Endothelial cell of umbilical vein (primary cell): ENCODE measurements at regions not wholly inside any gene's neighbourhood (a gene's known extent, or its start where the extent isn't known, plus 50 kb on each side); places are given as distances from the start of the nearest gene placed in this dataset.

Source experiments
- BruUV-seq: library from RNA; stranded (reverse); fragments of 400-500 nt; replicated peaks from 2 replicates; lab custom pipeline; 2021; lab: Mats Ljungman, UMichigan
- CTCF ChIA-PET: fragments of 300-600, 350-600 bp; sonication (Branson Sonifier 250); formaldehyde crosslinking; loops from one replicate; lab custom pipeline; 2021; ENCODE audit warnings: antibody characterized with exemption, inconsistent platforms; lab: Charles Lee
- POLR2A ChIA-PET: fragments of 300-600, 350-600 bp; sonication (Branson Sonifier 250); formaldehyde crosslinking; loops from one replicate; lab custom pipeline; 2021; ENCODE audit warnings: antibody characterized with exemption, inconsistent platforms; lab: Charles Lee
- DNase-seq: peaks from one replicate; pipeline ENCODE4 v3.0.0-alpha.2; 2011; ENCODE audit warnings: low read depth, low spot score
- FAIRE-seq: peaks from 2 replicates; lab custom pipeline; 2011; peaks lifted over from hg19 to GRCh38; lab: Jason Lieb, UNC
- H2AFZ ChIP-seq: 2 replicates; pipeline ENCODE4 v1.6.0; 2012; ENCODE audit warnings: low read depth, low read length, control low read depth, inconsistent platforms
- H3K27ac ChIP-seq: 2 replicates; pipeline ENCODE4 v1.5.1; 2011; ENCODE audit warnings: low read depth, mild to moderate bottlenecking, control low read depth, low read length, moderate library complexity; ENCODE audit not compliant: insufficient read depth
- H3K27me3 ChIP-seq, 2 experiments: 2 replicates each; pipeline versions ENCODE4 v1.6.0 to v1.6.1; 2011; ENCODE audit warnings: low read length in 2 of 2, mixed read lengths in 1 of 2; ENCODE audit not compliant: control insufficient read depth in 2 of 2, insufficient read depth in 2 of 2
- H3K36me3 ChIP-seq, 2 experiments: 2 replicates in 1 of 2; 3 replicates in 1 of 2; pipeline ENCODE4 v1.5.1; 2011; ENCODE audit warnings: low read length in 2 of 2, mild to moderate bottlenecking in 1 of 2, moderate library complexity in 1 of 2; ENCODE audit not compliant: control insufficient read depth in 2 of 2, insufficient read depth in 2 of 2; ENCODE audit errors: extremely low read depth in 1 of 2
- H3K4me1 ChIP-seq: 3 replicates; pipeline ENCODE4 v1.5.1; 2011; ENCODE audit warnings: mild to moderate bottlenecking, low read length; ENCODE audit not compliant: control insufficient read depth, insufficient read depth; ENCODE audit errors: extremely low read depth
- H3K4me2 ChIP-seq: 2 replicates; pipeline ENCODE4 v1.6.1; 2011; ENCODE audit warnings: low read length, control low read depth, mixed read lengths; ENCODE audit not compliant: insufficient read depth
- H3K4me3 ChIP-seq, 3 experiments: fragments of 200-600 bp in 1 of 3; sonication (generic), shearing (Covaris generic) in 1 of 3; replicated peaks in 1 of 3; 2 replicates each; pipeline ENCODE4 v1.5.1; 2011 to 2016; ENCODE audit warnings: control low read depth in 3 of 3, low read length in 3 of 3, mild to moderate bottlenecking in 2 of 3, inconsistent platforms in 1 of 3, low read depth in 1 of 3, moderate library complexity in 1 of 3; ENCODE audit not compliant: insufficient read depth in 1 of 3
- H3K79me2 ChIP-seq: 2 replicates; pipeline ENCODE4 v1.6.0; 2012; ENCODE audit warnings: low read length, inconsistent platforms; ENCODE audit not compliant: control insufficient read depth, insufficient read depth
- H3K9ac ChIP-seq: replicated peaks from 2 replicates; pipeline ENCODE3; 2011; ENCODE audit warnings: low read length, control low read depth; ENCODE audit not compliant: insufficient read depth; ENCODE audit errors: extremely low read depth
- H3K9me1 ChIP-seq: replicated peaks from 3 replicates; pipeline ENCODE4 v1.6.0; 2011; ENCODE audit warnings: mild to moderate bottlenecking, low read length; ENCODE audit not compliant: control insufficient read depth, insufficient read depth; ENCODE audit errors: extremely low read depth
- H3K9me3 ChIP-seq: replicated peaks from 2 replicates; pipeline ENCODE4 v1.5.1; 2012; ENCODE audit warnings: low read length, inconsistent platforms; ENCODE audit not compliant: control insufficient read depth, insufficient read depth
- H4K20me1 ChIP-seq: replicated peaks from 2 replicates; pipeline ENCODE3; 2011; ENCODE audit warnings: mild to moderate bottlenecking, low read length; ENCODE audit not compliant: control insufficient read depth, insufficient read depth; ENCODE audit errors: extremely low read depth
- EZH2 ChIP-seq: IDR thresholded peaks from 2 replicates; pipeline ENCODE4 v1.6.1; 2012; ENCODE audit warnings: borderline replicate concordance, low read depth, mild to moderate bottlenecking, moderate library complexity, low read length, inconsistent platforms; ENCODE audit not compliant: severe bottlenecking
- FOS ChIP-seq: IDR thresholded peaks from 2 replicates; pipeline ENCODE4 v1.6.1; 2011; ENCODE audit warnings: mild to moderate bottlenecking, low read length, moderate library complexity, borderline replicate concordance; ENCODE audit not compliant: insufficient read depth
- GATA2 ChIP-seq: IDR thresholded peaks from 2 replicates; pipeline ENCODE4 v1.7.0; 2011; ENCODE audit warnings: low read depth, mild to moderate bottlenecking, moderate library complexity, mixed read lengths, low read length; ENCODE audit not compliant: insufficient read length, insufficient read depth
- JUN ChIP-seq: IDR thresholded peaks from 2 replicates; pipeline ENCODE4 v1.6.1; 2011; ENCODE audit warnings: borderline replicate concordance, low read depth; ENCODE audit not compliant: insufficient read length, insufficient read depth
- MYC ChIP-seq: IDR thresholded peaks from one replicate; pipeline ENCODE4 v1.6.1; 2011; ENCODE audit warnings: mild to moderate bottlenecking, low read depth, low read length
- POLR2A ChIP-seq: IDR thresholded peaks from 2 replicates; pipeline ENCODE4 v1.6.1; 2012; ENCODE audit warnings: low read depth, mild to moderate bottlenecking, control low read depth, low read length
- POLR2AphosphoS5 ChIP-seq: IDR thresholded peaks from 2 replicates; pipeline ENCODE4 v1.6.1; 2012; ENCODE audit warnings: low read depth, mild to moderate bottlenecking, control low read depth, low read length, moderate library complexity; ENCODE audit not compliant: insufficient read depth
- dilution Hi-C: fragments of 300-500 bp; cut with MboI; formaldehyde crosslinking; loops from one replicate; pipeline ENCODE4 v1.15.0; 2019; ENCODE audit warnings: low sequenced_read_pairs; ENCODE audit not compliant: extremely low pct_ligation_motif_present
- intact Hi-C: fragments of 100-400 bp; cut with micrococcal nuclease; formaldehyde crosslinking; loops from one replicate; pipeline ENCODE4 v1.10.0; 2022
- TF ChIP-seq, protein P1 (sequence below), 2 donors: IDR thresholded peaks; 1 replicate in 1 of 2; 2 replicates in 1 of 2; pipeline ENCODE4 v1.5.1; 2011; ENCODE audit warnings: low read length in 2 of 2, mild to moderate bottlenecking in 2 of 2, moderate library complexity in 2 of 2, control low read depth in 1 of 2, inconsistent platforms in 1 of 2, low read depth in 1 of 2; ENCODE audit not compliant: insufficient read depth in 1 of 2; ENCODE audit errors: extremely low read depth in 1 of 2
- TF ChIP-seq, protein P2 (sequence below): IDR thresholded peaks from 2 replicates; pipeline ENCODE4 v1.6.1; 2011; ENCODE audit not compliant: insufficient read depth, insufficient read length

DNA sequence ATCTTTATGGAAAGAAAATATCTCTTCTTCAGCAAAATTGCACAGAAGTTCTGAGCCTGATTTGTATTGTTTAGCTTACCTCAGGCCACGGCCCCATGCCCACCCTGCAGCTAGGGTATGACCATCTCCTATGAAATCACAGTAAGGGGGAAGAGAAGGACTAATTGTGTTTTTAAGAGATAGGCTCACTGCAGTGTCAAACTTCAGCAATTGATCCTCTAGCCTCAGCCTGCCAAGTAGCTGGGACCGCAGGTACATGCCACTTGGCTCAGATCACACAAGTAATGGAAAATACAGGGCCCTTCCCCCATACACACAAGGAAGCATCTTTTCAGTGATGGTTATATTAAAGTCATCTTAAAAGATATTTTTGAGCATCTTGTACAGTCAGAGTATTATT is 60.0 kb downstream of the DMAC1 start:
- Histone ChIP-seq H3K4me1 (no peaks in the 10 kb centered on the region), H3K9me1 (no peaks in the 10 kb centered on the region), H4K20me1 (no peaks in the 10 kb centered on the region), H3K9ac (no peak overlapping the region), H3K4me2 (no peak overlapping the region), H3K27me3 (no peaks in the 10 kb centered on the region), H2AFZ (no peak overlapping the region), H3K9me3 (no peaks in the 10 kb centered on the region), H3K4me3 (no peak overlapping the region), H3K79me2 (no peaks in the 10 kb centered on the region), H3K27ac (no peak overlapping the region), H3K36me3 (no peaks in the 10 kb centered on the region)
- ChIA-PET CTCF (no interaction called here), POLR2A (no interaction called here)
- FAIRE-seq: no peak
- DNase-seq: no peak
- no TSS peak for BruUV-seq
- intact Hi-C loops: no loop called here
- TF ChIP-seq POLR2A (no peak), EZH2 (no peak), MYC (no peak), GATA2 (no peak)
- TF ChIP-seq, protein P1, sequence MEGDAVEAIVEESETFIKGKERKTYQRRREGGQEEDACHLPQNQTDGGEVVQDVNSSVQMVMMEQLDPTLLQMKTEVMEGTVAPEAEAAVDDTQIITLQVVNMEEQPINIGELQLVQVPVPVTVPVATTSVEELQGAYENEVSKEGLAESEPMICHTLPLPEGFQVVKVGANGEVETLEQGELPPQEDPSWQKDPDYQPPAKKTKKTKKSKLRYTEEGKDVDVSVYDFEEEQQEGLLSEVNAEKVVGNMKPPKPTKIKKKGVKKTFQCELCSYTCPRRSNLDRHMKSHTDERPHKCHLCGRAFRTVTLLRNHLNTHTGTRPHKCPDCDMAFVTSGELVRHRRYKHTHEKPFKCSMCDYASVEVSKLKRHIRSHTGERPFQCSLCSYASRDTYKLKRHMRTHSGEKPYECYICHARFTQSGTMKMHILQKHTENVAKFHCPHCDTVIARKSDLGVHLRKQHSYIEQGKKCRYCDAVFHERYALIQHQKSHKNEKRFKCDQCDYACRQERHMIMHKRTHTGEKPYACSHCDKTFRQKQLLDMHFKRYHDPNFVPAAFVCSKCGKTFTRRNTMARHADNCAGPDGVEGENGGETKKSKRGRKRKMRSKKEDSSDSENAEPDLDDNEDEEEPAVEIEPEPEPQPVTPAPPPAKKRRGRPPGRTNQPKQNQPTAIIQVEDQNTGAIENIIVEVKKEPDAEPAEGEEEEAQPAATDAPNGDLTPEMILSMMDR (IDR thresholded peaks at IDR 0.05; ENCODE audit: extremely low read depth in 1 of 2, insufficient read depth in 1 of 2, low read depth in 1 of 2, low read length in 2 of 2): no peak
- dilution Hi-C loops: no loop called here

DNA sequence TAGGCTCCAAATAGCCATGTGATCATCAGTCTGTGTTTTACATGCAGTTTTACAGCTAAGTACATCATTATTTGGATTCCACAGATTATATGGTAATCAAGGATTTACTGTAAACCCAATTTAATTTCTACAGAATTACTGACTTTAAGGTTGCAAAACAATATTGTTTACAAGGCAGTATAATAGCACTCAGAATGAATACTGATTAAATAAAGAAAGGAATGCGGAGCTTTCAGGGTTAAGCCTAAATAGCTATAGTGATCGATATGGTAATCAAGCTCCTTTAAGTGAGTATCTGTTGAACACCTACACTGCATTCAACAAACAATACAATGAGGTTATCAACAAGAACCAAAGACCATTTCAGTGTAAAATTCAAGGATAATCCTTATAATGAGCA is 64.3 kb downstream of the DMAC1 start:
- no peak overlapping the region for H3K9ac ChIP-seq
- H3K36me3 ChIP-seq: no peaks in the 10 kb centered on the region
- H3K4me2 ChIP-seq: no peak overlapping the region
- H2AFZ ChIP-seq: no peak overlapping the region
- BruUV-seq: no TSS peak
- H3K4me3 ChIP-seq: no peak overlapping the region
- no peak overlapping the region for H3K27ac ChIP-seq
- no peak for DNase-seq
- H3K79me2 ChIP-seq: no peaks in the 10 kb centered on the region
- no peaks in the 10 kb centered on the region for H3K4me1 ChIP-seq
- dilution Hi-C loops: no loop called here
- intact Hi-C loops: no loop called here
- ChIA-PET POLR2A (no interaction called here), CTCF (no interaction called here)
- no peaks in the 10 kb centered on the region for H3K27me3 ChIP-seq
- no peaks in the 10 kb centered on the region for H4K20me1 ChIP-seq
- no peak for TF ChIP-seq POLR2A
- TF ChIP-seq, protein P2, sequence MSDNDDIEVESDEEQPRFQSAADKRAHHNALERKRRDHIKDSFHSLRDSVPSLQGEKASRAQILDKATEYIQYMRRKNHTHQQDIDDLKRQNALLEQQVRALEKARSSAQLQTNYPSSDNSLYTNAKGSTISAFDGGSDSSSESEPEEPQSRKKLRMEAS: no peak
- no peak for TF ChIP-seq EZH2
- no peak for TF ChIP-seq GATA2
- TF ChIP-seq JUN: no peak
- no peak for TF ChIP-seq FOS
- TF ChIP-seq, protein P1 (IDR thresholded peaks at IDR 0.05; ENCODE audit: extremely low read depth in 1 of 2, insufficient read depth in 1 of 2, low read depth in 1 of 2, low read length in 2 of 2): no peak
- TF ChIP-seq POLR2AphosphoS5: no peak
- TF ChIP-seq MYC: no peak
- H3K9me3 ChIP-seq: no peaks in the 10 kb centered on the region
- no peak for FAIRE-seq
- no peaks in the 10 kb centered on the region for H3K9me1 ChIP-seq
